GM12892 (cell line): ENCODE measurements at regions not wholly inside any gene's neighbourhood (a gene's known extent, or its start where the extent isn't known, plus 50 kb on each side); places are given as distances from the start of the nearest gene placed in this dataset.

Source experiments
- POLR2A ChIP-seq: IDR thresholded peaks from 2 replicates; pipeline ENCODE4 v1.6.1; 2011; ENCODE audit warnings: low read depth, low read length, control low read depth
- POLR2AphosphoS5 ChIP-seq: IDR thresholded peaks from 2 replicates; pipeline ENCODE4 v1.6.1; 2011; ENCODE audit warnings: low read depth, low read length, control low read depth

DNA sequence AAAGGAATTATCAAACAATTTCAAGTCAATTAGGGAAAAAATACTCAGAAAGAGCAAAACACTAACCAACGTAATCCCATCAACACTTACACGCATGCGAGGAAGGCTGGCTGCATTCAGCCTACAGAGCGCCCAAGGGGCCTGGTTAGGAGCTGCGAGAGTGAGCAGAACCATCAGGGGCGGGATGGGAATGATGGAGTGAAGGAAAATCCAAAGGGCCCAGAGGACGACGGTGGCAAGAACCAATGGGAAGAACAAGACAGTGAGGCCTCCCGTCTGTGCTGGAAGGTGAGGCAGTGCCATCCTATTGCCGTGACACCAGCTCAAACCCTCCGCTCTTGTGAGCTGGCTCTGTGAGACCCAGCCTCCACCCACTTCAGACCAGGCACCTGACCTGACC, 253.0 kb downstream of the IRS2 start:
- TF ChIP-seq POLR2A = no peak
- TF ChIP-seq POLR2AphosphoS5 = no peak
